B cell (primary cell): ENCODE measurements at regions not wholly inside any gene's neighbourhood (a gene's known extent, or its start where the extent isn't known, plus 50 kb on each side); places are given as distances from the start of the nearest gene placed in this dataset.

Experiments
- ATAC-seq: fragments of 200-7000 bp; cut with Tn5 transposase; one replicate; pipeline ENCODE4 v1.10.0; 2021; ENCODE audit warnings: low read depth, mild to moderate bottlenecking, moderate number of reproducible peaks, moderate library complexity
- CTCF ChIA-PET: fragments of 350-600 bp; sonication (Branson Sonifier 250); formaldehyde crosslinking; loops from one replicate; lab custom pipeline; 2021; ENCODE audit warnings: antibody characterized with exemption, inconsistent platforms; lab: Charles Lee
- POLR2A ChIA-PET: fragments of 350-600 bp; sonication (Branson Sonifier 250); formaldehyde crosslinking; loops from one replicate; lab custom pipeline; 2021; ENCODE audit warnings: antibody characterized with exemption; lab: Charles Lee
- DNase-seq: peaks from one replicate; pipeline ENCODE4 v3.0.0; 2013
- H2AFZ ChIP-seq: 2 replicates; pipeline ENCODE4 v1.6.1; 2012; ENCODE audit warnings: mild to moderate bottlenecking, low read depth, low read length; ENCODE audit not compliant: insufficient read depth, poor library complexity, severe bottlenecking
- H3K27ac ChIP-seq, 2 donors: 1 replicate in 1 of 2; 2 replicates in 1 of 2; pipeline ENCODE4 v1.5.1; 2012 to 2013; ENCODE audit warnings: low read length in 2 of 2, mild to moderate bottlenecking in 2 of 2, moderate library complexity in 1 of 2
- H3K27me3 ChIP-seq, 4 experiments: fragments of 200-600 bp in 1 of 4; sonication (generic) in 1 of 4; replicated peaks in 1 of 4; 1 replicate in 2 of 4; 2 replicates in 2 of 4; pipeline versions ENCODE4 v1.6.1 to v1.7.0; 2013 to 2016; ENCODE audit warnings: low read length in 3 of 4, mild to moderate bottlenecking in 2 of 4, mixed read lengths in 1 of 4, moderate library complexity in 1 of 4; ENCODE audit not compliant: insufficient read depth in 4 of 4, control insufficient read depth in 3 of 4; ENCODE audit errors: control extremely low read depth in 1 of 4
- H3K36me3 ChIP-seq, 2 experiments: replicated peaks in 1 of 2; 1 replicate in 1 of 2; 2 replicates in 1 of 2; pipeline versions ENCODE4 v1.6.1 to v1.7.1; 2013; ENCODE audit warnings: low read length in 1 of 2; ENCODE audit not compliant: insufficient read depth in 2 of 2, control insufficient read depth in 1 of 2; ENCODE audit errors: control extremely low read depth in 1 of 2, extremely low read depth in 1 of 2
- H3K4me1 ChIP-seq, 2 donors: fragments of 200-600 bp in 1 of 2; sonication (generic) in 1 of 2; 1 replicate in 1 of 2; 2 replicates in 1 of 2; pipeline versions ENCODE4 v1.5.1 to v1.6.1; 2013 to 2017; ENCODE audit warnings: low read length in 2 of 2; ENCODE audit not compliant: control insufficient read depth in 2 of 2, insufficient read depth in 2 of 2
- H3K4me2 ChIP-seq: replicated peaks from 2 replicates; pipeline ENCODE3; 2012; ENCODE audit warnings: mild to moderate bottlenecking, low read depth, low read length; ENCODE audit not compliant: poor library complexity, severe bottlenecking
- H3K4me3 ChIP-seq, 5 experiments: fragments of 200-600 bp in 1 of 5; sonication (generic) in 1 of 5; 1 replicate in 3 of 5; 2 replicates in 2 of 5; pipeline versions ENCODE4 v1.5.1 to v1.7.0; 2011 to 2016; ENCODE audit warnings: low read length in 4 of 5, mild to moderate bottlenecking in 4 of 5, low read depth in 2 of 5, control low read depth in 1 of 5, moderate library complexity in 1 of 5; ENCODE audit not compliant: insufficient read depth in 1 of 5; ENCODE audit errors: control extremely low read depth in 1 of 5, extremely low read depth in 1 of 5
- H3K79me2 ChIP-seq: fragments of 200-600 bp; sonication (generic); one replicate; pipeline ENCODE4 v1.6.0; 2016; ENCODE audit warnings: low read length; ENCODE audit not compliant: control insufficient read depth, insufficient read depth
- H3K9ac ChIP-seq: fragments of 200-600 bp; sonication (generic); 2 replicates; pipeline ENCODE4 v1.6.1; 2017; ENCODE audit warnings: mild to moderate bottlenecking, low read length, moderate library complexity
- H3K9me3 ChIP-seq, 3 donors: one replicate each; pipeline versions ENCODE4 v1.6.1 to v1.7.1; 2013; ENCODE audit warnings: low read length in 2 of 3; ENCODE audit not compliant: control insufficient read depth in 2 of 3, insufficient read depth in 1 of 3; ENCODE audit errors: control extremely low read depth in 1 of 3
- H4K20me1 ChIP-seq: 2 replicates; pipeline ENCODE4 v1.6.0; 2012; ENCODE audit warnings: mild to moderate bottlenecking, low read length; ENCODE audit not compliant: insufficient read depth, control insufficient read depth, poor library complexity, severe bottlenecking
- H3K27ac Mint-ChIP-seq: one replicate; pipeline ENCODE4 v1.8.0; 2021; ENCODE audit warnings: mixed read lengths
- H3K27me3 Mint-ChIP-seq: one replicate; pipeline ENCODE4 v1.8.0; 2021; ENCODE audit warnings: mixed read lengths
- H3K4me1 Mint-ChIP-seq: one replicate; pipeline ENCODE4 v1.8.0; 2021; ENCODE audit warnings: mixed read lengths
- H3K4me3 Mint-ChIP-seq: one replicate; pipeline ENCODE4 v1.8.0; 2021; ENCODE audit warnings: mixed read lengths
- H3K9me3 Mint-ChIP-seq: one replicate; pipeline ENCODE4 v1.8.0; 2022; ENCODE audit warnings: mixed read lengths; ENCODE audit not compliant: insufficient read depth
- CTCF ChIP-seq: fragments of 200-600 bp; IDR thresholded peaks from one replicate; pipeline ENCODE4 v1.8.0; 2022; ENCODE audit warnings: antibody characterized with exemption, mild to moderate bottlenecking
- EZH2 ChIP-seq: IDR thresholded peaks from 2 replicates; pipeline ENCODE4 v1.6.1; 2012; ENCODE audit warnings: borderline replicate concordance, low read depth, mild to moderate bottlenecking, moderate library complexity, low read length; ENCODE audit not compliant: insufficient read depth, poor library complexity, severe bottlenecking
- WGBS: methylation state at CpG from one replicate; pipeline ENCODE4 v1.1.5; 2013; ENCODE audit warnings: missing lambda C conversion rate; ENCODE audit not compliant: insufficient coverage; 5-methylcytosine and 5-hydroxymethylcytosine counted together
- intact Hi-C: fragments of 100-400 bp; cut with micrococcal nuclease; formaldehyde crosslinking; loops from one replicate; pipeline ENCODE4 v1.10.0; 2022

GRCh38 chr20:17107127-17107526, 119.7 kb upstream of the PCSK2 start:
- Histone ChIP-seq H3K9me3 (no peaks in the 10 kb centered on the region), H3K36me3 (no peaks in the 10 kb centered on the region), H4K20me1 (no peaks in the 10 kb centered on the region), H3K4me3 (no peak overlapping the region), H2AFZ (no peak overlapping the region), H3K9ac (no peak overlapping the region), H3K4me1 (no peaks in the 10 kb centered on the region), H3K4me2 (no peak overlapping the region), H3K27me3 (no peaks in the 10 kb centered on the region), H3K79me2 (no peaks in the 10 kb centered on the region), H3K27ac (no peak overlapping the region)
- POLR2A ChIA-PET: no interaction called here
- no peak for TF ChIP-seq EZH2
- TF ChIP-seq CTCF: no peak
- Mint-ChIP-seq H3K27ac (no peak overlapping the region), H3K4me1 (no peaks in the 10 kb centered on the region), H3K4me3 (no peak overlapping the region), H3K9me3 (no peaks in the 10 kb centered on the region), H3K27me3 (no peaks in the 10 kb centered on the region)
- no peak for ATAC-seq
- WGBS: 96% methylated on average over 5 of the region's 6 CpGs
- CTCF ChIA-PET: no interaction called here
- no peak for DNase-seq
- intact Hi-C loops: no loop called here

- TF ChIP-seq EZH2 (no peak), CTCF (no peak)
These were observed 117.9 kb upstream of the PCSK2 start for GRCh38 chr20:17108896-17109295.

More at GRCh38 chr20:17108896-17109295, 117.9 kb upstream of the PCSK2 start:
- DNase-seq: no peak
- no peak for ATAC-seq
- intact Hi-C loops: no loop called here
- POLR2A ChIA-PET: no interaction called here
- H3K27me3 ChIP-seq: no peaks in the 10 kb centered on the region
- CTCF ChIA-PET: no interaction called here
- Mint-ChIP-seq H3K27me3 (no peaks in the 10 kb centered on the region), H3K9me3 (no peaks in the 10 kb centered on the region), H3K4me1 (no peaks in the 10 kb centered on the region), H3K27ac (no peak overlapping the region), H3K4me3 (no peak overlapping the region)
- no peaks in the 10 kb centered on the region for H3K4me1 ChIP-seq
- H3K36me3 ChIP-seq: no peaks in the 10 kb centered on the region
- no peak overlapping the region for H2AFZ ChIP-seq
- H3K9ac ChIP-seq: no peak overlapping the region
- H3K79me2 ChIP-seq: no peaks in the 10 kb centered on the region
- no peak overlapping the region for H3K4me2 ChIP-seq
- no peak overlapping the region for H3K27ac ChIP-seq
- H3K9me3 ChIP-seq: no peaks in the 10 kb centered on the region
- H3K4me3 ChIP-seq: no peak overlapping the region
- no CpG with 5 or more reads among the region's 2 CpGs for WGBS
- H4K20me1 ChIP-seq: no peaks in the 10 kb centered on the region
